Inferior parietal cortex (tissue), 1 donor: ENCODE measurements at regions not wholly inside any gene's neighbourhood (a gene's known extent, or its start where the extent isn't known, plus 50 kb on each side); places are given as distances from the start of the nearest gene placed in this dataset.

ENCODE experiments used
- DNase-seq: peaks from one replicate; pipeline ENCODE4 v3.0.0-alpha.2; 2016; ENCODE audit errors: extremely low spot score

GRCh38 chr10:121179006-121179405, 327.8 kb downstream of the WDR11 start:
- DNase-seq = no peak

GRCh38 chr10:121182219-121182618, 331.1 kb downstream of the WDR11 start:
- DNase-seq = no peak

DNA sequence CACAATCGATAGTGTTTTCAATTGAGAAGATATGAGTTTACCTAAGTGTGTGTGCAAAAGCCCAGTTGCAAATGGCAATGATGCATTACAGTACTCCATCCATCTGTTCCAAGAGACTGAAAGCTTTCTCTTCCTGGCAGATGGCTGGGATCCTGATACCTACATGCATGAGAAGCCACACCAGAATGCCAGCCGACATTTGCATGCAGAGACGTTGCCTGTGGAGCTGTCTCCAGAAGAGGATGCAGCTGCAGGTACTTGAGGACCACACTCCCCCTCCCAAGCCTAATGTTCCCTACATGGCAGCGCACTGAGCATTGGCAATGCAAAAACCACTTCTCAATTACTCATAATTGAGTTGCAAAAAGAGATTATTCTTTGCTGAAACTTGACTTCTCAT, 332.1 kb downstream of the WDR11 start:
- no peak for DNase-seq

DNA sequence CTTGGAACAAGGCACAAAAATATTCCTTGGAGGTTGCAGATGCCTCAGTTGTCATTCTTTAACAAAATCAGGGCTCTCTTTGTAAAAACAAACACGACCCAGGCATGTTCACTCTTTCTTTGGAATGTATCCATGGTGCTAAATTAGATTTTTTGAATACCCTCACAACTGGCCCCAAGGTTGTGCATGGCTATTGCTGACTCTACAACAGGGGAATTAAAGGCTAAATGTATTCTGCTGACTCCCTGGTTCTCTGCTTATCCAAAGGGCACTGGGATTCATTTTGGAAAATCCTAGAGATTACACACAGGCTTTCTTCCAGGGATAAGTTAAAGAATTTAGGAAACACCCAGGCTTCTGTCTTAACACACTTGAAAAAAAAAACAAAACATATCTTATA, 332.5 kb downstream of the WDR11 start:
- no peak for DNase-seq

- DNase-seq = peak; percentile 73
Observed at GRCh38 chr10:121185816-121186455, 334.8 kb downstream of the WDR11 start.

GRCh38 chr10:121187391-121187790, 336.2 kb downstream of the WDR11 start:
- DNase-seq = no peak

DNA sequence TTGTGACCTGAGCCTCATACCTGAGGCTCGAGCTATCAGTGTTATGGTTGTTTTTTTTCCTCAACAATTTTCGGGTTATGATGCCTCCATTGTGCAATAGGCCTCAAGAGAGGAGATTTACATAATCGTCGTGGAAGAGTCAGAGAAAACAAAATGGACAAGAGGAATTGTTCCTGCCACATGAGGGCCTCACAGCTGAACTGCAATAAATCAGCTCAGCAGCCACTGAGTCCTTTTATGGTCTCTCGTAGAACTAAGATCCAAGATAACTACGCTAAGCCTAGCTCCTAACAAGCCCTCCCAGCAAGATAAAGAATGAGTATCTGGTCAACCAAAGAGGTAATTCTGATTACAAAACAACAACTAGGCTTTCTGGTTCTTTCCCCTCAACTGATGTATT, 336.8 kb downstream of the WDR11 start:
- peak; percentile 60 for DNase-seq

GRCh38 chr10:121189066-121189465, 337.9 kb downstream of the WDR11 start:
- DNase-seq = no peak

DNA sequence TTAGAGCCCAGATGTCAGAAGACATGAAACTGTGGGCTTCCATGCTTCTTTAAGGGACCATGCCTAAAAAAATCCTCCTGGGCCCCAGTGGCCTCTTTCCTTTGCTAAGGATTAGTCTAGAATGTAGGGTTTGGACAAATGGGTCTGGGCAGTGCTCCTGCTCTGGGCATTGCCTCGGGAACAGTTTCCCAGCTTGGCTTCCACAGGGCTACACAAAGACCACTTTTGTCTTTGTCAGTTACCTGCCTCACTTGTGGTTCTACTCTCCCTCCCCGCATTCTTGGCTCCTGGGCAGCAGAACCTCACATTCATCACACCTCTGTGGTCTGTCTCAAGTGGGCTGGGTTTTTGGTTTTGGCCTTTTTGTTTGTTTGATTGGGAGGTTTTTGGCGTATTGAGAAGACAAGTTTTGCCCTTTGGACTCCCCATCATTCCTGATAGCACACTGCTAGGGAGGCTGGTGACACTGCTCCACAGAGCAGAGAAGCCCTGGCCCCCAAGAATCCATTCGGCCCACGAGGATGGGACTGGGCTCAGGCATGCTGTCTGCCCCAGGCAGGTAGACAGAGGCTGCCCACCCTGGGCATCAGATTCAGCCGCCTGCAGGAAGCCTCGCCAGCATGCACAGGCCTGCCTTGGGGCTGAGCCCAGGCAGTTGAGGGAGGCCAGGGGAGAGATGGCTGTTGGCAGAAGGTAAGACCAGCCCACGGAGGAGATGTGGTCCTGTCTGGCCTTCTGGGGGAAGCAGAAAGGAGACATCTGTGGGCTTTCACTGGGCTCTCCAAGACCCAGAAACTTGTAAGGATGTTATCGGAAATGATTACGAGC, 343.7 kb downstream of the WDR11 start:
- DNase-seq = no peak

GRCh38 chr10:121195524-121195910, 344.4 kb downstream of the WDR11 start:
- DNase-seq = no peak

DNA sequence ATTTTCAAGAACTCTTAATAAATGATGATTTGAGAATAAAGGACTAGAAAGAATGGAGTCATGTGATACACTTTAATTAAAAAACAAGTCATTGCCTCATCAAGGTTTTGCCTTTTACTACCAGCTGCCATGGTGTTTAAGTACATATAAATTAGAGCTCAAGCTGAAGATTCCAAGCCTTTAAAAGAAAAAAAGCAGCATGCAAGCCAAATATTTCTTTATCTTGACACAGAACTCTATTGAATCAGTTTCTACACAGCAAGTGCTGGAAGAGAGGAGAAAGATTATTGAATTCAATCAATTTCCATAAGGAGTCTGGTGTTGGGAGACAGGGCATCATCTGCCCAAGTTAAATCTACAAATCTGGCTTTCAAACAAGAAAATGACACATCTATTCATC, 347.9 kb downstream of the WDR11 start:
- no peak for DNase-seq

GRCh38 chr10:121205625-121206024, 354.5 kb downstream of the WDR11 start:
- DNase-seq = no peak

- DNase-seq = no peak
Observed at GRCh38 chr10:121211446-121211845, 360.3 kb downstream of the WDR11 start.

GRCh38 chr10:121213437-121213836, 362.3 kb downstream of the WDR11 start:
- DNase-seq = no peak

- peak; percentile 47 for DNase-seq
Observed at GRCh38 chr10:121216295-121216694, 365.1 kb downstream of the WDR11 start.

DNA sequence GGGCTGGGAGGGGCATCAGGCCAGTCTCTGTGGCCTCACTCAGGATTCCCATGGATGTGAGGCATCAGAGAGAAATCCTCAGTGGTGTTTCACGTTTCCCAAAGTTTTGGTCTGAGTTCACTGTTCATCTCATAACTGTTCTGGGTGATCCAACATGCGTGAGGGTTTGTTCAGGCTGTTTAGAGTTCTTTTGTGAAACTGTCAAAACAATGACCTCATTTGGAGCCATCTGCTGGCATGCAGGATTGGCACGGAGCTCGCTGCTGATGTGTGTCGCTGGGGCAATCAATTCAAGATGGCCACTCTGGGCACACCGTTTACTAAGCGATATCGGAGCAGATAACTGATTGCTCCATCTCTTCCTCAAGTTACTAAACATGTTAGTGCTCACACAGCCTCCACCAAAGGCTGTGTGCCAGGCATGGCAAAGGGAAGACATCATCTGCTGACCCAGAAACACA, 365.6 kb downstream of the WDR11 start:
- DNase-seq = peak; percentile 77

DNA sequence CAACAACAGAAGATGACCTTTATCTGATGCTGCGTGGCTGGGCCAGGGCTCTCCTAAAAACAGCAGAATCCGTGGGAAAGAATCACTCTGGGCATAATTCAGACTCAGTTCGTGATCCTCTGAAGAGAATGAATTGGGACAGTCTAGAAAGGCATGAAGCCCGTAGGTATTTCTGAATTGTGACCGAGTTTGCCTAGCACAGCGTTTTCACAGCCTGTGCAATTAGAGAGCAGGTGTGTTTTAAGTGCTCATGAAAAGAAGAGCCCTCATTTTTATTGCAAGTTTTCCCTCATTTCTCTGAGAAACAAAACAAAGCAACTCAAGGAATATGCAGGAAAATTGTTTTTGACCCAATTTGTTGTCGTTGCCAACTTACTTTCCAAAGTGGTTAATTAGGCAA, 366.2 kb downstream of the WDR11 start:
- DNase-seq = peak; percentile 36

GRCh38 chr10:121221072-121221471, 369.9 kb downstream of the WDR11 start:
- DNase-seq = peak; percentile 19

GRCh38 chr10:121221991-121222390, 370.8 kb downstream of the WDR11 start:
- DNase-seq = no peak

GRCh38 chr10:121222842-121223241, 371.7 kb downstream of the WDR11 start:
- no peak for DNase-seq

DNA sequence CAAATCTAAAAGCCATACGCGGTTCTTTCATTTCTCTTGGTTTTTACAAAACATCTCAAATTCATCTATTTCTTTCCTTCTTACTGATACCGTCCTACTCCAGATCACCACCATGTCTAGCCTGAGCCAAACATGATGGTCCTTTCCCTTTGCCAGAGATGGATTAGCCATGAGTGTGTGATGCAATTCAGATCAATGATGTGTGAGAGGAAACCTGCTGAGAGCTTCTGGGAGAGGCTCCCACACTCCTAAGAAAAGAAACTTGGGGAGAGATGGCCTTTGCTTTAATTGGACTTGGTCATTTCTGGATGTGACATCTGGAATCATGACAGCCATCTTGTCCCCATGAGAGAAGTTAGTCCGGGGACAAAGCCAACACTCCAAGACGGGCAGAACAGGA, 367.2 kb downstream of the FGFR2 start:
- DNase-seq = no peak

GRCh38 chr10:121232494-121232893, 365.8 kb downstream of the FGFR2 start:
- no peak for DNase-seq

DNA sequence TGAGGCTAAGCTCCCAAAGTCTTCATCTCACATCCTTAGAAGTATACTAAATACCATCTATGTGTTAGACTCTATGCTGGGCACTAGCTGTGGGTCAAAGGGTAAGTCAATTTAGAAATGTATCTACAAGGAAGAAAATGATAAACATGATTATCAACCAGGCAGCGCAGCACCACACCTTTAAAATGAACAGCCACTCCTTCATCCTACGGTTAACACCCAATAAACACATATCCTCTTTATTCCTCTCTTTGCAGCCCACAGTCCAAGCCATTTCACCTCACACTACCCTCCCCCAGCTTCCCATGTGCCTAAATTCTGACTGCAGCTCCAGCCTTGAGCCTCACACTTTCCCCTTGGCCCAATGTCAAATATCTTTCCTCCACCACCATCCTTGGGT, 362.6 kb downstream of the FGFR2 start:
- no peak for DNase-seq
